OCI-LY1 (cell line): ENCODE measurements at regions not wholly inside any gene's neighbourhood (a gene's known extent, or its start where the extent isn't known, plus 50 kb on each side); places are given as distances from the start of the nearest gene placed in this dataset.

Source experiments
- CTCF ChIP-seq: fragments of 200-600 bp; sonication (generic), shearing (Covaris generic); IDR thresholded peaks from 2 replicates; pipeline ENCODE4 v1.5.1; 2017; ENCODE audit warnings: mild to moderate bottlenecking, antibody characterized with exemption, low read length, moderate library complexity, mixed read lengths
- EZH2 ChIP-seq: fragments of 200-600 bp; sonication (generic), shearing (Covaris generic); IDR thresholded peaks from 2 replicates; pipeline ENCODE4 v1.8.0; 2017; ENCODE audit warnings: borderline replicate concordance, mixed run types, mild to moderate bottlenecking, antibody characterized with exemption, low read length, moderate library complexity, mixed read lengths

DNA sequence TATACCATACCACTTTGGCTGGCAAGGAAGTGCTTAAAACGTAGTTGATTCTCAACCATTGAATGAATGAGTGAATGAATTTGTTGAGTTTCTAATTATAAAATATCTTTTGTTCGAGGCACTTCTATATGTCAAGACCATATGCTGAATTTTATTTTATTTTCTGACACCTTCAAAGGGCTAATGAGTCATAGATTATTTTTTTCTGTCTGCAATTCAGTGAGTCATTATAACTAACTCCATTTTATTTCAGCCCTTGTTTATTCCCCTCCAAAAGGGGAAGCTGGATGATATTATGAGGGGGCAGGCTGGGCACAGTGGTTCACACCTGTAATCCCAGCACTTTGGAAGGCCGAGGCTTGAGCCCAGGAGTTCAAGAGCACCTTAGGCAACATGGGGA is 142.4 kb downstream of the P2RY1 start:
- TF ChIP-seq CTCF, result no peak
- no peak for TF ChIP-seq EZH2
